HAP-1 (cell line): ENCODE measurements at regions not wholly inside any gene's neighbourhood (a gene's known extent, or its start where the extent isn't known, plus 50 kb on each side); places are given as distances from the start of the nearest gene placed in this dataset.
A peak's percentile ranks its signal among the peaks of the same experiment; 100 is the strongest.
"Not testable (repeated sequence)": the region's sequence is repeated elsewhere in the genome, so short reads cannot be mapped to it uniquely, and the experiment has no call there.

Experiments used
- DNase-seq, 2 experiments: peaks; one replicate each; pipeline ENCODE4 v3.0.0-alpha.2; 2016 to 2020; ENCODE audit warnings: low spot score in 2 of 2
- H3K27me3 ChIP-seq: fragments of 250-450 bp; sonication (Bioruptor Pico); 2 replicates; pipeline ENCODE4 v1.5.1; 2020; ENCODE audit warnings: low read depth, mild to moderate bottlenecking, moderate library complexity
- H3K36me3 ChIP-seq: fragments of 250-450 bp; sonication (Bioruptor Pico); replicated peaks from 2 replicates; pipeline ENCODE4 v1.5.1; 2020; ENCODE audit warnings: mild to moderate bottlenecking
- H3K4me1 ChIP-seq: fragments of 250-450 bp; sonication (Bioruptor Pico); 2 replicates; pipeline ENCODE4 v1.5.1; 2020; ENCODE audit warnings: mild to moderate bottlenecking
- H3K4me3 ChIP-seq: fragments of 250-450 bp; sonication (Bioruptor Pico); 2 replicates; pipeline ENCODE4 v1.5.1; 2020; ENCODE audit warnings: mild to moderate bottlenecking, moderate library complexity
- H3K9me3 ChIP-seq: fragments of 250-450 bp; sonication (Bioruptor Pico); 2 replicates; pipeline ENCODE4 v1.5.1; 2020; ENCODE audit warnings: mild to moderate bottlenecking, moderate library complexity
- in situ Hi-C: fragments of 300-500 bp; cut with MboI; formaldehyde crosslinking; loops from 3 replicates; pipeline ENCODE4 v1.14.3; 2020; ENCODE audit warnings: low sequenced_read_pairs, inconsistent platforms, mixed read lengths

GRCh38 chr3:174548841-174549623 is 310.1 kb upstream of the NAALADL2 start:
- H3K4me3 ChIP-seq, result no peak overlapping the region
- no peaks in the 10 kb centered on the region for H3K36me3 ChIP-seq
- no peaks in the 10 kb centered on the region for H3K4me1 ChIP-seq
- H3K27me3 ChIP-seq, result no peaks in the 10 kb centered on the region
- DNase-seq, result no peak
- no peaks in the 10 kb centered on the region for H3K9me3 ChIP-seq
- in situ Hi-C loops, result no loop called here

- in situ Hi-C loops, result no loop called here
- H3K4me3 ChIP-seq, result no peak overlapping the region
- DNase-seq, result no peak
- no peaks in the 10 kb centered on the region for H3K36me3 ChIP-seq
- no peaks in the 10 kb centered on the region for H3K27me3 ChIP-seq
- H3K9me3 ChIP-seq, result no peaks in the 10 kb centered on the region
- H3K4me1 ChIP-seq, result 0 out of 2 replicates have a peak, but pooled peaks cover 4% of the 10 kb centered on the region
These were observed 277.6 kb upstream of the NAALADL2 start for GRCh38 chr3:174581558-174581957.

GRCh38 chr3:174583396-174583795 is 275.7 kb upstream of the NAALADL2 start:
- peak in 1 of 2 experiments; percentile 37 for DNase-seq
- Histone ChIP-seq H3K4me3 (no peak overlapping the region), H3K27me3 (no peaks in the 10 kb centered on the region), H3K36me3 (no peaks in the 10 kb centered on the region), H3K9me3 (no peaks in the 10 kb centered on the region), H3K4me1 (0 out of 2 replicates have a peak, but pooled peaks cover 4% of the 10 kb centered on the region)
- in situ Hi-C loops, result no loop called here

- H3K27me3 ChIP-seq, H3K4me1 ChIP-seq, in situ Hi-C loops, H3K36me3 ChIP-seq, H3K9me3 ChIP-seq, DNase-seq, H3K4me3 ChIP-seq: not testable (repeated sequence)
These were observed 272.0 kb upstream of the NAALADL2 start for GRCh38 chr3:174587137-174587536.

GRCh38 chr3:174596447-174596982 is 262.6 kb upstream of the NAALADL2 start:
- Histone ChIP-seq H3K9me3 (no peaks in the 10 kb centered on the region), H3K4me1 (no peaks in the 10 kb centered on the region), H3K27me3 (no peaks in the 10 kb centered on the region), H3K36me3 (no peaks in the 10 kb centered on the region), H3K4me3 (no peak overlapping the region)
- in situ Hi-C loops, result no loop called here
- DNase-seq, result no peak

- H3K27me3 ChIP-seq, result no peaks in the 10 kb centered on the region; the same call in 1 of the 2 replicates
- DNase-seq, result no peak
- no peaks in the 10 kb centered on the region for H3K9me3 ChIP-seq
- no peaks in the 10 kb centered on the region for H3K36me3 ChIP-seq
- in situ Hi-C loops, result no loop called here
- H3K4me1 ChIP-seq, result no peaks in the 10 kb centered on the region
- H3K4me3 ChIP-seq, result no peak overlapping the region
These were observed 260.2 kb upstream of the NAALADL2 start for GRCh38 chr3:174598885-174599439.

GRCh38 chr3:174613173-174613572 is 246.0 kb upstream of the NAALADL2 start:
- H3K36me3 ChIP-seq, result no peaks in the 10 kb centered on the region
- no peak for DNase-seq
- in situ Hi-C loops, result no loop called here

GRCh38 chr3:174614036-174614435 is 245.1 kb upstream of the NAALADL2 start:
- Histone ChIP-seq H3K9me3 (no peaks in the 10 kb centered on the region), H3K4me3 (no peak overlapping the region), H3K36me3 (no peaks in the 10 kb centered on the region), H3K27me3 (no peaks in the 10 kb centered on the region), H3K4me1 (no peaks in the 10 kb centered on the region)
- in situ Hi-C loops, result no loop called here
- peak in 1 of 2 experiments; percentile 22 for DNase-seq

More at GRCh38 chr3:174613173-174613572, 246.0 kb upstream of the NAALADL2 start:
- Histone ChIP-seq H3K4me3 (no peak overlapping the region), H3K4me1 (no peaks in the 10 kb centered on the region), H3K9me3 (no peaks in the 10 kb centered on the region), H3K27me3 (no peaks in the 10 kb centered on the region)

GRCh38 chr3:174618368-174619080 is 240.6 kb upstream of the NAALADL2 start:
- H3K4me1 ChIP-seq, result no peaks in the 10 kb centered on the region
- no peaks in the 10 kb centered on the region for H3K36me3 ChIP-seq
- no peaks in the 10 kb centered on the region for H3K27me3 ChIP-seq
- H3K4me3 ChIP-seq, result no peak overlapping the region
- DNase-seq, result no peak
- no peaks in the 10 kb centered on the region for H3K9me3 ChIP-seq
- in situ Hi-C loops, result no loop called here

- Histone ChIP-seq H3K9me3 (no peaks in the 10 kb centered on the region), H3K27me3 (no peaks in the 10 kb centered on the region), H3K4me1 (no peaks in the 10 kb centered on the region), H3K36me3 (no peaks in the 10 kb centered on the region), H3K4me3 (no peak overlapping the region)
- no peak for DNase-seq
- in situ Hi-C loops, result no loop called here
These were observed 239.9 kb upstream of the NAALADL2 start for GRCh38 chr3:174619239-174619638.

GRCh38 chr3:174620138-174620537 is 239.0 kb upstream of the NAALADL2 start:
- Histone ChIP-seq H3K4me1 (no peaks in the 10 kb centered on the region), H3K4me3 (no peak overlapping the region), H3K36me3 (no peaks in the 10 kb centered on the region), H3K27me3 (no peaks in the 10 kb centered on the region), H3K9me3 (no peaks in the 10 kb centered on the region)
- in situ Hi-C loops, result no loop called here
- DNase-seq, result peak in 1 of 2 experiments; percentile 38

GRCh38 chr3:174620855-174621472 is 238.2 kb upstream of the NAALADL2 start:
- in situ Hi-C loops, result no loop called here
- no peaks in the 10 kb centered on the region for H3K36me3 ChIP-seq
- no peaks in the 10 kb centered on the region for H3K4me1 ChIP-seq
- no peak overlapping the region for H3K4me3 ChIP-seq
- DNase-seq, result no peak
- no peaks in the 10 kb centered on the region for H3K27me3 ChIP-seq
- H3K9me3 ChIP-seq, result no peaks in the 10 kb centered on the region

GRCh38 chr3:174633342-174633741 is 225.8 kb upstream of the NAALADL2 start:
- Histone ChIP-seq H3K4me1 (peaks cover 2% of the 10 kb centered on the region; the same call in 1 of the 2 replicates), H3K27me3 (no peaks in the 10 kb centered on the region), H3K4me3 (no peak overlapping the region), H3K36me3 (no peaks in the 10 kb centered on the region), H3K9me3 (no peaks in the 10 kb centered on the region)
- in situ Hi-C loops, result no loop called here
- no peak for DNase-seq
